H9 (cell line): ENCODE measurements at regions not wholly inside any gene's neighbourhood (a gene's known extent, or its start where the extent isn't known, plus 50 kb on each side); places are given as distances from the start of the nearest gene placed in this dataset.
"Not testable (repeated sequence)": the region's sequence is repeated elsewhere in the genome, so short reads cannot be mapped to it uniquely, and the experiment has no call there.

Source experiments
- DNase-seq: peaks from one replicate; pipeline ENCODE4 v3.0.0-alpha.2; 2017
- H2AFZ ChIP-seq: one replicate; pipeline ENCODE4 v1.6.1; 2013; ENCODE audit warnings: mild to moderate bottlenecking, low read length, control low read depth, moderate library complexity
- H2AK5ac ChIP-seq: 2 replicates; pipeline ENCODE4 v1.6.1; 2013; ENCODE audit warnings: low read length, control low read depth, mixed read lengths; ENCODE audit not compliant: insufficient read length
- H2BK120ac ChIP-seq: one replicate; pipeline ENCODE4 v1.6.1; 2013; ENCODE audit warnings: low read depth, mild to moderate bottlenecking, low read length, control low read depth, inconsistent platforms; ENCODE audit not compliant: poor library complexity, severe bottlenecking
- H2BK12ac ChIP-seq: 2 replicates; pipeline ENCODE4 v1.6.1; 2013; ENCODE audit warnings: low read length, control low read depth, mixed read lengths, low read depth; ENCODE audit not compliant: insufficient read length
- H2BK15ac ChIP-seq: 2 replicates; pipeline ENCODE4 v1.6.1; 2013; ENCODE audit warnings: low read depth, low read length, control low read depth
- H2BK20ac ChIP-seq: one replicate; pipeline ENCODE4 v1.6.1; 2013; ENCODE audit warnings: low read depth, mild to moderate bottlenecking, low read length, control low read depth, inconsistent platforms; ENCODE audit not compliant: poor library complexity, severe bottlenecking
- H2BK5ac ChIP-seq: 2 replicates; pipeline ENCODE4 v1.6.1; 2013; ENCODE audit warnings: low read length, control low read depth, mixed read lengths; ENCODE audit not compliant: insufficient read length
- H3K14ac ChIP-seq: 2 replicates; pipeline ENCODE4 v1.6.1; 2013; ENCODE audit warnings: low read length, control low read depth; ENCODE audit not compliant: insufficient read depth
- H3K18ac ChIP-seq: 2 replicates; pipeline ENCODE4 v1.6.1; 2013; ENCODE audit warnings: low read depth, mild to moderate bottlenecking, mixed read lengths, low read length, control low read depth; ENCODE audit not compliant: insufficient read length
- H3K23ac ChIP-seq: 2 replicates; pipeline ENCODE4 v1.6.1; 2013; ENCODE audit warnings: low read length, control low read depth, mixed read lengths, low read depth; ENCODE audit not compliant: insufficient read length
- H3K23me2 ChIP-seq: 2 replicates; pipeline ENCODE4 v1.6.1; 2013; ENCODE audit warnings: low read depth, mild to moderate bottlenecking, mixed read lengths, low read length, control low read depth; ENCODE audit not compliant: insufficient read length, poor library complexity, severe bottlenecking
- H3K27ac ChIP-seq: 2 replicates; pipeline ENCODE4 v1.5.1; 2013; ENCODE audit warnings: low read length, control low read depth, mixed read lengths, low read depth; ENCODE audit not compliant: insufficient read length
- H3K27me3 ChIP-seq: 2 replicates; pipeline ENCODE4 v1.6.1; 2013; ENCODE audit warnings: low read length, control low read depth, inconsistent platforms; ENCODE audit not compliant: insufficient read depth
- H3K4ac ChIP-seq: 2 replicates; pipeline ENCODE4 v1.6.1; 2013; ENCODE audit warnings: low read depth, mild to moderate bottlenecking, control low read depth, inconsistent platforms, low read length, moderate library complexity
- H3K4me1 ChIP-seq: 2 replicates; pipeline ENCODE4 v1.6.1; 2013; ENCODE audit warnings: low read length, control low read depth, inconsistent platforms; ENCODE audit not compliant: insufficient read depth
- H3K4me2 ChIP-seq: 2 replicates; pipeline ENCODE4 v1.6.1; 2013; ENCODE audit warnings: low read length, control low read depth, mixed read lengths; ENCODE audit not compliant: insufficient read length, insufficient read depth
- H3K56ac ChIP-seq: 2 replicates; pipeline ENCODE4 v1.6.1; 2013; ENCODE audit warnings: low read depth, mild to moderate bottlenecking, mixed read lengths, low read length, control low read depth; ENCODE audit not compliant: insufficient read length
- H3K79me1 ChIP-seq: 2 replicates; pipeline ENCODE4 v1.6.1; 2013; ENCODE audit warnings: low read depth, mild to moderate bottlenecking, moderate library complexity, low read length, control low read depth, inconsistent platforms; ENCODE audit not compliant: insufficient read depth, poor library complexity, severe bottlenecking
- H3K79me2 ChIP-seq: 2 replicates; pipeline ENCODE4 v1.6.1; 2013; ENCODE audit warnings: low read length, control low read depth, inconsistent platforms; ENCODE audit not compliant: insufficient read depth
- H3K9ac ChIP-seq: 2 replicates; pipeline ENCODE4 v1.6.1; 2013; ENCODE audit warnings: low read length, control low read depth, mixed read lengths; ENCODE audit not compliant: insufficient read length; ENCODE audit errors: extremely low read depth
- H3K9me3 ChIP-seq: one replicate; pipeline ENCODE4 v1.6.1; 2013; ENCODE audit warnings: low read depth, low read length, inconsistent platforms; ENCODE audit not compliant: control insufficient read depth
- H3T11ph ChIP-seq: one replicate; pipeline ENCODE4 v1.6.1; 2013; ENCODE audit warnings: mild to moderate bottlenecking, low read length, control low read depth, inconsistent platforms
- H4K20me1 ChIP-seq: one replicate; pipeline ENCODE4 v1.6.1; 2013; ENCODE audit not compliant: control insufficient read depth, insufficient read length, insufficient read depth
- H4K5ac ChIP-seq: 2 replicates; pipeline ENCODE4 v1.6.1; 2013; ENCODE audit warnings: low read depth, mild to moderate bottlenecking, mixed read lengths, low read length, control low read depth; ENCODE audit not compliant: insufficient read length
- H4K8ac ChIP-seq: replicated peaks from 2 replicates; pipeline ENCODE4 v1.6.1; 2013; ENCODE audit warnings: low read length, control low read depth, mixed read lengths, low read depth; ENCODE audit not compliant: insufficient read length
- H4K91ac ChIP-seq: 2 replicates; pipeline ENCODE4 v1.6.1; 2013; ENCODE audit warnings: low read depth, mild to moderate bottlenecking, moderate library complexity, mixed read lengths, low read length, control low read depth; ENCODE audit not compliant: insufficient read length
- H3K27ac Mint-ChIP-seq, 3 experiments: 2 replicates in 2 of 3; 3 replicates in 1 of 3; pipeline ENCODE4 v1.8.0; 2020 to 2021; ENCODE audit warnings: mixed read lengths in 3 of 3, mild to moderate bottlenecking in 1 of 3, moderate library complexity in 1 of 3
- H3K27me3 Mint-ChIP-seq: 2 replicates; pipeline ENCODE4 v1.8.0; 2021; ENCODE audit warnings: low read depth, mild to moderate bottlenecking, moderate library complexity, mixed read lengths
- H3K36me3 Mint-ChIP-seq, 3 experiments: 2 replicates in 2 of 3; 3 replicates in 1 of 3; pipeline ENCODE4 v1.8.0; 2020 to 2021; ENCODE audit warnings: low read depth in 3 of 3, mixed read lengths in 3 of 3; ENCODE audit not compliant: insufficient read depth in 1 of 3
- H3K4me1 Mint-ChIP-seq, 2 experiments: 2 replicates each; pipeline ENCODE4 v1.8.0; 2020; ENCODE audit warnings: mixed read lengths in 2 of 2
- H3K4me3 Mint-ChIP-seq, 2 experiments: 2 replicates in 1 of 2; 3 replicates in 1 of 2; pipeline ENCODE4 v1.8.0; 2020 to 2021; ENCODE audit warnings: mild to moderate bottlenecking in 2 of 2, mixed read lengths in 2 of 2, moderate library complexity in 1 of 2
- H3K9me3 Mint-ChIP-seq, 2 experiments: 2 replicates in 1 of 2; 3 replicates in 1 of 2; pipeline ENCODE4 v1.8.0; 2020; ENCODE audit warnings: mild to moderate bottlenecking in 2 of 2, mixed read lengths in 2 of 2, moderate library complexity in 1 of 2
- CTCF ChIP-seq: fragments of 200-600 bp; sonication (generic); conservative IDR thresholded peaks from 3 replicates; pipeline ENCODE4 v1.8.0; 2021; ENCODE audit warnings: antibody characterized with exemption, mild to moderate bottlenecking
- WGBS: extraction: QIAGEN DNeasy Blood & Tissue Kit; methylation state at CpG from one replicate; pipeline ENCODE4 v1.1.7; 2013; ENCODE audit warnings: missing lambda C conversion rate, low lambda C conversion rate, mixed read lengths; ENCODE audit not compliant: insufficient read length; ENCODE audit errors: extremely low coverage; 5-methylcytosine and 5-hydroxymethylcytosine counted together

GRCh38 chr22:22193923-22194322, 50.7 kb upstream of the VPREB1 start:
- no peak overlapping the region for H3T11ph ChIP-seq
- H2BK120ac ChIP-seq = no peak overlapping the region
- H2AFZ ChIP-seq = no peak overlapping the region
- no peak overlapping the region for H3K18ac ChIP-seq
- no peak overlapping the region for H3K4me2 ChIP-seq
- H3K4me1 ChIP-seq = no peaks in the 10 kb centered on the region
- no peak overlapping the region for H4K8ac ChIP-seq
- H4K91ac ChIP-seq = no peak overlapping the region
- no peak overlapping the region for H3K14ac ChIP-seq
- H4K5ac ChIP-seq = no peak overlapping the region
- H3K56ac ChIP-seq = no peak overlapping the region
- no peak overlapping the region for H2BK15ac ChIP-seq
- H3K79me2 ChIP-seq = no peaks in the 10 kb centered on the region
- H3K4ac ChIP-seq = no peak overlapping the region
- H3K9me3 ChIP-seq = no peaks in the 10 kb centered on the region
- no peak overlapping the region for H3K23ac ChIP-seq
- H3K27me3 Mint-ChIP-seq = peaks cover 100% of the 10 kb centered on the region
- peaks cover 42% of the 10 kb centered on the region for H3K27me3 ChIP-seq
- no peak for TF ChIP-seq CTCF
- peaks cover 3% of the 10 kb centered on the region for H4K20me1 ChIP-seq
- H3K9ac ChIP-seq = no peak overlapping the region
- H2BK5ac ChIP-seq = no peak overlapping the region
- no peak overlapping the region for H3K4me3 Mint-ChIP-seq
- peaks cover 4 to 7% of the 10 kb centered on the region in 2 experiments; a peak in 2 of 5 replicates for H3K9me3 Mint-ChIP-seq
- no peaks in the 10 kb centered on the region for H3K4me1 Mint-ChIP-seq
- DNase-seq = no peak
- H3K36me3 Mint-ChIP-seq = no peaks in the 10 kb centered on the region; a peak in 1 of 7 replicates
- no peaks in the 10 kb centered on the region for H3K79me1 ChIP-seq
- no peak overlapping the region for H3K27ac Mint-ChIP-seq
- no peaks in the 10 kb centered on the region for H3K23me2 ChIP-seq
- no peak overlapping the region for H3K27ac ChIP-seq
- H2BK20ac ChIP-seq = no peak overlapping the region
- no CpG with 5 or more reads among the region's 2 CpGs for WGBS
- H2BK12ac ChIP-seq = no peak overlapping the region
- H2AK5ac ChIP-seq = no peak overlapping the region

- not testable (repeated sequence) for H3T11ph ChIP-seq, H2BK20ac ChIP-seq, H3K23me2 ChIP-seq, H3K79me1 ChIP-seq, H2BK120ac ChIP-seq, H2AFZ ChIP-seq, H3K27ac Mint-ChIP-seq, H3K4me3 Mint-ChIP-seq, H3K18ac ChIP-seq, H2BK15ac ChIP-seq, H3K4me2 ChIP-seq, H3K9ac ChIP-seq, H3K4me1 Mint-ChIP-seq, H3K4ac ChIP-seq, H2BK12ac ChIP-seq, H3K14ac ChIP-seq, H3K56ac ChIP-seq, H4K91ac ChIP-seq, H3K27ac ChIP-seq, H3K36me3 Mint-ChIP-seq, H4K20me1 ChIP-seq, H4K5ac ChIP-seq, H2AK5ac ChIP-seq, H3K23ac ChIP-seq, H4K8ac ChIP-seq, H3K79me2 ChIP-seq, H3K9me3 ChIP-seq, H2BK5ac ChIP-seq, DNase-seq, H3K9me3 Mint-ChIP-seq, H3K4me1 ChIP-seq
- peaks cover 100% of the 10 kb centered on the region for H3K27me3 Mint-ChIP-seq
- WGBS = no CpG with 5 or more reads among the region's 4 CpGs
- peaks cover 40% of the 10 kb centered on the region for H3K27me3 ChIP-seq
Measured at GRCh38 chr22:22193462-22193861, 51.1 kb upstream of the VPREB1 start.
